ENCODE measurements at regions not wholly inside any gene's neighbourhood (a gene's known extent, or its start where the extent isn't known, plus 50 kb on each side); places are given as distances from the start of the nearest gene placed in this dataset.

- TF ChIP-seq CTCF (IDR thresholded peaks at IDR 0.05), result no peak
- no peak for TF ChIP-seq POLR2A (IDR thresholded peaks at IDR 0.05)
Measured at GRCh38 chr2:52968043-52968442, 799.6 kb upstream of the CHAC2 start.

All from transverse colon (tissue), 3 donors.